ENCODE measurements at regions not wholly inside any gene's neighbourhood (a gene's known extent, or its start where the extent isn't known, plus 50 kb on each side); places are given as distances from the start of the nearest gene placed in this dataset.

DNA sequence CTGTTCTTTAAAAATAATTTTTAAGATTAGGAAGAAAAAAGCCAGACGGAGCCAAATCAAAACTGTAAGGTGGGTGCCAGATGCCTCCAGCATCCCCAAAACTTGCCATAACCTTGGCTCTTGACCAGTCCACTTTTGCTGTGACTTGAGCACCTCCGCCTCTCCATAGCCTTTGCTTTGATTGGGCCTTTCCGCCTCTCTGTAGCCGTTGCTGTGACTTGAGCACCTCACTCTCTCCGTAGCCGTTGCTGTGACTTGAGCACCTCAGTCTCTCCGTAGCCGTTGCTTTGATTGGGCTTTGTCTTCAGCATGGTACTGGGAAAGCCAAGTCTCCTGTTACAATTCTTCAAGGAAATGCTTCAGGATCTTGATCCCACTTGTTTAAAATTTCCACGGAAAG, 73.0 kb downstream of the YTHDF1 start:
- CTCF ChIA-PET (ENCODE audit: low intra/inter-chr PET ratio, low total read pairs), result no interaction called here
- H4K20me1 ChIP-seq (ENCODE audit: insufficient read depth, low read length), result no peaks in the 10 kb centered on the region; the same call in 1 of the 2 replicates
- peaks cover 13% of the 10 kb centered on the region for H3K9me3 ChIP-seq (ENCODE audit: low read length)

More for the DNA sequence above, 73.0 kb downstream of the YTHDF1 start:
- H3K9ac ChIP-seq (ENCODE audit: insufficient read depth, low read depth, low read length), result no peak overlapping the region
- no peaks in the 10 kb centered on the region for H3K79me2 ChIP-seq (ENCODE audit: insufficient read depth, low read length)
- H3K4me2 ChIP-seq (ENCODE audit: low read depth, low read length), result no peak overlapping the region
- peaks cover 16 to 52% of the 10 kb centered on the region in 2 experiments for H3K27me3 ChIP-seq (ENCODE audit: control insufficient read depth in 1 of 2, insufficient read depth in 2 of 2, low read length in 2 of 2)
- no peaks in the 10 kb centered on the region for H3K4me1 ChIP-seq (ENCODE audit: insufficient read depth, low read length)
- intact Hi-C loops (cut with micrococcal nuclease; ENCODE audit: unreplicated experiment) (no loop called here), in situ Hi-C loops (cut with HindIII; ENCODE audit: extremely low pct_ligation_motif_present, low pct_unique_long_range_greater_than_20kb) (no loop called here)
- no TSS peak for BruUV-seq (replicated peaks)
- WGBS (ENCODE audit: low lambda C conversion rate), result 20% methylated on average over 9 of the region's 9 CpGs
- DNase-seq (ENCODE audit: low spot score) (no peak), ATAC-seq (no peak), FAIRE-seq (no peak)
- no peak overlapping the region for H3K27ac ChIP-seq (ENCODE audit: extremely low read length, insufficient read depth, low read length)
- POLR2A ChIA-PET, result no interaction called here
- H2AFZ ChIP-seq (ENCODE audit: low read length), result no peak overlapping the region
- H3K36me3 ChIP-seq (replicated peaks in 1 of 2; ENCODE audit: control insufficient read depth in 1 of 2, insufficient read depth in 2 of 2, low read length in 2 of 2), result no peaks in the 10 kb centered on the region
- TF ChIP-seq NPAS2 (CRISPR knock-in tag; IDR thresholded peaks at IDR 0.05; ENCODE audit: borderline replicate concordance) (no peak), ATF7-NPFF (CRISPR knock-in tag; IDR thresholded peaks at IDR 0.05; ENCODE audit: low read depth) (no peak), ESRRA (CRISPR knock-in tag; IDR thresholded peaks at IDR 0.05; ENCODE audit: low read depth) (no peak), HDAC6 (IDR thresholded peaks at IDR 0.05; ENCODE audit: low read depth, low read length) (no peak), ETV5 (CRISPR knock-in tag; IDR thresholded peaks at IDR 0.05; ENCODE audit: borderline replicate concordance) (no peak), KDM1A (CRISPR knock-in tag; IDR thresholded peaks at IDR 0.05) (no peak), ZNF260 (CRISPR knock-in tag; IDR thresholded peaks at IDR 0.05; ENCODE audit: borderline replicate concordance, low read depth) (no peak), MAZ (IDR thresholded peaks at IDR 0.05; ENCODE audit: borderline replicate concordance, low read depth, low read length) (no peak), MAZ (CRISPR knock-in tag; IDR thresholded peaks at IDR 0.05; ENCODE audit: low read depth) (no peak), BHLHE40 (IDR thresholded peaks at IDR 0.05; ENCODE audit: low read length) (no peak), HES4 (CRISPR knock-in tag; IDR thresholded peaks at IDR 0.05; ENCODE audit: borderline replicate concordance) (no peak), RNF2 (conservative IDR thresholded peaks at IDR 0.05; ENCODE audit: low read depth) (no peak), ZNF746 (CRISPR knock-in tag; IDR thresholded peaks at IDR 0.05) (no peak)
- TF ChIP-seq, protein P1, sequence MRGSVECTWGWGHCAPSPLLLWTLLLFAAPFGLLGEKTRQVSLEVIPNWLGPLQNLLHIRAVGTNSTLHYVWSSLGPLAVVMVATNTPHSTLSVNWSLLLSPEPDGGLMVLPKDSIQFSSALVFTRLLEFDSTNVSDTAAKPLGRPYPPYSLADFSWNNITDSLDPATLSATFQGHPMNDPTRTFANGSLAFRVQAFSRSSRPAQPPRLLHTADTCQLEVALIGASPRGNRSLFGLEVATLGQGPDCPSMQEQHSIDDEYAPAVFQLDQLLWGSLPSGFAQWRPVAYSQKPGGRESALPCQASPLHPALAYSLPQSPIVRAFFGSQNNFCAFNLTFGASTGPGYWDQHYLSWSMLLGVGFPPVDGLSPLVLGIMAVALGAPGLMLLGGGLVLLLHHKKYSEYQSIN (CRISPR knock-in tag; IDR thresholded peaks at IDR 0.05; ENCODE audit: borderline replicate concordance), result no peak
- TF ChIP-seq, protein P2, sequence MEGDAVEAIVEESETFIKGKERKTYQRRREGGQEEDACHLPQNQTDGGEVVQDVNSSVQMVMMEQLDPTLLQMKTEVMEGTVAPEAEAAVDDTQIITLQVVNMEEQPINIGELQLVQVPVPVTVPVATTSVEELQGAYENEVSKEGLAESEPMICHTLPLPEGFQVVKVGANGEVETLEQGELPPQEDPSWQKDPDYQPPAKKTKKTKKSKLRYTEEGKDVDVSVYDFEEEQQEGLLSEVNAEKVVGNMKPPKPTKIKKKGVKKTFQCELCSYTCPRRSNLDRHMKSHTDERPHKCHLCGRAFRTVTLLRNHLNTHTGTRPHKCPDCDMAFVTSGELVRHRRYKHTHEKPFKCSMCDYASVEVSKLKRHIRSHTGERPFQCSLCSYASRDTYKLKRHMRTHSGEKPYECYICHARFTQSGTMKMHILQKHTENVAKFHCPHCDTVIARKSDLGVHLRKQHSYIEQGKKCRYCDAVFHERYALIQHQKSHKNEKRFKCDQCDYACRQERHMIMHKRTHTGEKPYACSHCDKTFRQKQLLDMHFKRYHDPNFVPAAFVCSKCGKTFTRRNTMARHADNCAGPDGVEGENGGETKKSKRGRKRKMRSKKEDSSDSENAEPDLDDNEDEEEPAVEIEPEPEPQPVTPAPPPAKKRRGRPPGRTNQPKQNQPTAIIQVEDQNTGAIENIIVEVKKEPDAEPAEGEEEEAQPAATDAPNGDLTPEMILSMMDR (CRISPR knock-in tag; IDR thresholded peaks at IDR 0.05), result no peak
- TF ChIP-seq, protein P3, sequence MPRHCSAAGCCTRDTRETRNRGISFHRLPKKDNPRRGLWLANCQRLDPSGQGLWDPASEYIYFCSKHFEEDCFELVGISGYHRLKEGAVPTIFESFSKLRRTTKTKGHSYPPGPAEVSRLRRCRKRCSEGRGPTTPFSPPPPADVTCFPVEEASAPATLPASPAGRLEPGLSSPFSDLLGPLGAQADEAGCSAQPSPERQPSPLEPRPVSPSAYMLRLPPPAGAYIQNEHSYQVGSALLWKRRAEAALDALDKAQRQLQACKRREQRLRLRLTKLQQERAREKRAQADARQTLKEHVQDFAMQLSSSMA (CRISPR knock-in tag; IDR thresholded peaks at IDR 0.05), result no peak
- TF ChIP-seq, protein P4, sequence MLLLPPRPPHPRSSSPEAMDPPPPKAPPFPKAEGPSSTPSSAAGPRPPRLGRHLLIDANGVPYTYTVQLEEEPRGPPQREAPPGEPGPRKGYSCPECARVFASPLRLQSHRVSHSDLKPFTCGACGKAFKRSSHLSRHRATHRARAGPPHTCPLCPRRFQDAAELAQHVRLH (CRISPR knock-in tag; IDR thresholded peaks at IDR 0.05; ENCODE audit: borderline replicate concordance, low read depth), result no peak
- H3K4me3 ChIP-seq (replicated peaks in 1 of 3; ENCODE audit: insufficient read depth in 1 of 3, low read depth in 2 of 3, low read length in 3 of 3), result no peak overlapping the region

Data from HepG2 (cell line).